ENCODE measurements at regions not wholly inside any gene's neighbourhood (a gene's known extent, or its start where the extent isn't known, plus 50 kb on each side); places are given as distances from the start of the nearest gene placed in this dataset.
"Not testable (repeated sequence)": the region's sequence is repeated elsewhere in the genome, so short reads cannot be mapped to it uniquely, and the experiment has no call there.

- H3K36me3 ChIP-seq (ENCODE audit: insufficient read depth, low read length): no peaks in the 10 kb centered on the region
- DNase-seq (ENCODE audit: low read depth): no peak
- no peak overlapping the region for H3K4me3 Mint-ChIP-seq (ENCODE audit: unreplicated experiment)
- H3K27me3 Mint-ChIP-seq (ENCODE audit: low read depth, unreplicated experiment): no peaks in the 10 kb centered on the region
- H3K27ac ChIP-seq (ENCODE audit: low read depth, low read length): no peak overlapping the region
- H3K4me1 Mint-ChIP-seq (ENCODE audit: low read depth, unreplicated experiment): peaks cover 5% of the 10 kb centered on the region
- no peak overlapping the region for H3K4me3 ChIP-seq (ENCODE audit: insufficient read depth, low read depth, low read length)
- H3K4me1 ChIP-seq (ENCODE audit: insufficient read depth, low read length): no peaks in the 10 kb centered on the region
- H4K20me1 ChIP-seq (ENCODE audit: insufficient read depth, low read length): no peaks in the 10 kb centered on the region
- no peaks in the 10 kb centered on the region for H3K27me3 ChIP-seq (ENCODE audit: insufficient read depth, low read length)
- H3K9ac ChIP-seq (ENCODE audit: low read length): no peak overlapping the region
- H3K4me2 ChIP-seq (ENCODE audit: low read length): no peak overlapping the region
- no peak overlapping the region for H3K27ac Mint-ChIP-seq (ENCODE audit: unreplicated experiment)
- TF ChIP-seq CTCF (IDR thresholded peaks at IDR 0.05; ENCODE audit: insufficient read depth, low read depth, low read length) (no peak), EZH2 (IDR thresholded peaks at IDR 0.05; ENCODE audit: insufficient read depth, low read length) (no peak)
- no peaks in the 10 kb centered on the region for H3K79me2 ChIP-seq (ENCODE audit: insufficient read depth, low read length)
- H3K36me3 Mint-ChIP-seq (ENCODE audit: low read depth, unreplicated experiment): no peaks in the 10 kb centered on the region
- no peak for FAIRE-seq
- no peak overlapping the region for H2AFZ ChIP-seq (ENCODE audit: low read depth, low read length)
- H3K9me3 Mint-ChIP-seq (ENCODE audit: unreplicated experiment): peaks cover 2% of the 10 kb centered on the region
- no peaks in the 10 kb centered on the region for H3K9me3 ChIP-seq (ENCODE audit: insufficient read depth, low read depth, low read length)
Observed at GRCh38 chr4:134624365-134624764, 422.8 kb upstream of the PABPC4L start.

- H3K27ac ChIP-seq (ENCODE audit: low read depth, low read length); H3K9ac ChIP-seq (ENCODE audit: low read length); H3K4me1 ChIP-seq (ENCODE audit: insufficient read depth, low read length); H3K4me1 Mint-ChIP-seq (ENCODE audit: low read depth, unreplicated experiment); H3K4me2 ChIP-seq (ENCODE audit: low read length); H3K27me3 Mint-ChIP-seq (ENCODE audit: low read depth, unreplicated experiment); H3K36me3 Mint-ChIP-seq (ENCODE audit: low read depth, unreplicated experiment); H3K79me2 ChIP-seq (ENCODE audit: insufficient read depth, low read length); FAIRE-seq; H3K27ac Mint-ChIP-seq (ENCODE audit: unreplicated experiment); H3K36me3 ChIP-seq (ENCODE audit: insufficient read depth, low read length); H4K20me1 ChIP-seq (ENCODE audit: insufficient read depth, low read length); DNase-seq (ENCODE audit: low read depth); H3K4me3 ChIP-seq (ENCODE audit: insufficient read depth, low read depth, low read length); H2AFZ ChIP-seq (ENCODE audit: low read depth, low read length); H3K4me3 Mint-ChIP-seq (ENCODE audit: unreplicated experiment); H3K9me3 ChIP-seq (ENCODE audit: insufficient read depth, low read depth, low read length); H3K9me3 Mint-ChIP-seq (ENCODE audit: unreplicated experiment); H3K27me3 ChIP-seq (ENCODE audit: insufficient read depth, low read length): not testable (repeated sequence)
Observed at GRCh38 chr4:134622626-134623575, 421.3 kb upstream of the PABPC4L start.

GRCh38 chr4:134622199-134622598, 420.6 kb upstream of the PABPC4L start:
- Histone ChIP-seq H3K9me3 (ENCODE audit: insufficient read depth, low read depth, low read length) (no peaks in the 10 kb centered on the region), H3K79me2 (ENCODE audit: insufficient read depth, low read length) (no peaks in the 10 kb centered on the region), H4K20me1 (ENCODE audit: insufficient read depth, low read length) (no peaks in the 10 kb centered on the region), H3K4me2 (ENCODE audit: low read length) (no peak overlapping the region), H3K4me3 (ENCODE audit: insufficient read depth, low read depth, low read length) (no peak overlapping the region), H3K4me1 (ENCODE audit: insufficient read depth, low read length) (no peaks in the 10 kb centered on the region), H3K9ac (ENCODE audit: low read length) (no peak overlapping the region), H3K36me3 (ENCODE audit: insufficient read depth, low read length) (no peaks in the 10 kb centered on the region), H3K27me3 (ENCODE audit: insufficient read depth, low read length) (no peaks in the 10 kb centered on the region), H2AFZ (ENCODE audit: low read depth, low read length) (no peak overlapping the region), H3K27ac (ENCODE audit: low read depth, low read length) (no peak overlapping the region)
- Mint-ChIP-seq H3K36me3 (ENCODE audit: low read depth, unreplicated experiment) (no peaks in the 10 kb centered on the region), H3K9me3 (ENCODE audit: unreplicated experiment) (no peaks in the 10 kb centered on the region), H3K4me3 (ENCODE audit: unreplicated experiment) (no peak overlapping the region), H3K4me1 (ENCODE audit: low read depth, unreplicated experiment) (peaks cover 5% of the 10 kb centered on the region), H3K27ac (ENCODE audit: unreplicated experiment) (no peak overlapping the region), H3K27me3 (ENCODE audit: low read depth, unreplicated experiment) (no peaks in the 10 kb centered on the region)
- DNase-seq (ENCODE audit: low read depth): no peak
- no peak for TF ChIP-seq EZH2 (IDR thresholded peaks at IDR 0.05; ENCODE audit: insufficient read depth, low read length)
- no peak for TF ChIP-seq CTCF (IDR thresholded peaks at IDR 0.05; ENCODE audit: insufficient read depth, low read depth, low read length)
- FAIRE-seq: no peak

GRCh38 chr4:134621715-134622114, 420.1 kb upstream of the PABPC4L start:
- H3K4me1 Mint-ChIP-seq (ENCODE audit: low read depth, unreplicated experiment); H3K36me3 ChIP-seq (ENCODE audit: insufficient read depth, low read length); H4K20me1 ChIP-seq (ENCODE audit: insufficient read depth, low read length); H3K9me3 ChIP-seq (ENCODE audit: insufficient read depth, low read depth, low read length); H3K36me3 Mint-ChIP-seq (ENCODE audit: low read depth, unreplicated experiment); H3K27ac ChIP-seq (ENCODE audit: low read depth, low read length); FAIRE-seq; H3K27ac Mint-ChIP-seq (ENCODE audit: unreplicated experiment); H3K4me3 ChIP-seq (ENCODE audit: insufficient read depth, low read depth, low read length); H3K79me2 ChIP-seq (ENCODE audit: insufficient read depth, low read length); H3K9ac ChIP-seq (ENCODE audit: low read length); H3K27me3 Mint-ChIP-seq (ENCODE audit: low read depth, unreplicated experiment); H3K4me3 Mint-ChIP-seq (ENCODE audit: unreplicated experiment); H3K4me2 ChIP-seq (ENCODE audit: low read length); H3K9me3 Mint-ChIP-seq (ENCODE audit: unreplicated experiment); DNase-seq (ENCODE audit: low read depth); H3K27me3 ChIP-seq (ENCODE audit: insufficient read depth, low read length); H2AFZ ChIP-seq (ENCODE audit: low read depth, low read length); H3K4me1 ChIP-seq (ENCODE audit: insufficient read depth, low read length): not testable (repeated sequence)

Data from astrocyte (in vitro differentiated cells and primary cell).